Spleen (tissue), 7 donors: ENCODE measurements at regions not wholly inside any gene's neighbourhood (a gene's known extent, or its start where the extent isn't known, plus 50 kb on each side); places are given as distances from the start of the nearest gene placed in this dataset.

Experiments used
- POLR2AphosphoS5 ChIP-seq, 3 donors: sonication (generic); formaldehyde crosslinking; IDR thresholded peaks; one replicate each; pipeline ENCODE4 v1.5.1; 2017; ENCODE audit warnings: antibody characterized with exemption in 3 of 3
- TF ChIP-seq, protein P1 (sequence below), 11 experiments: fragments of 200-600 bp in 7 of 11; fragments of 450-650 bp in 4 of 11; sonication (generic) in 4 of 11; IDR thresholded peaks in 8 of 11; conservative IDR thresholded peaks in 3 of 11; 1 replicate in 7 of 11; 2 replicates in 4 of 11; pipeline versions ENCODE4 v1.4.0 to v1.8.0; 2016 to 2021; ENCODE audit warnings: antibody characterized with exemption in 11 of 11, inconsistent platforms in 4 of 11, mild to moderate bottlenecking in 1 of 11
- donor health status: DM: no; HTN: no; CAD: no; lungs with moderate emphysema.
- donor health status: DM: no; HTN: no; CAD: no.
- donor health status: DM: no; HTN: no; CAD: no.

DNA sequence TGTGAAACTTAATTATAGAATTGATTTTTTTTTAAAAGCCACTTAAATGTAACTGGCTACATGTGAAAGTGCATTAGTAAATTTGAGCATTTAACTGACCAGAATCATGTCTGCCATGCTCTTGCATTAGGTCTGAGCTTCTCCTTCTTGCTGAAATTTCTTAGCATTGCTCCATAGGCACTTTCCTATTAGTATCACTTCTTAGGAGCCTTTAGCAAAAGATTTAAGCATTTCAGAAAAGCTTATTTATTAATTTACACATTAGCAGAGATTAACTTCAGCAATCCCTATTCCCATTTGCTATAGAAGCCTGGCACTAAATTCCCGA lies 211.0 kb downstream of the SNX18 start:
- TF ChIP-seq, protein P1, sequence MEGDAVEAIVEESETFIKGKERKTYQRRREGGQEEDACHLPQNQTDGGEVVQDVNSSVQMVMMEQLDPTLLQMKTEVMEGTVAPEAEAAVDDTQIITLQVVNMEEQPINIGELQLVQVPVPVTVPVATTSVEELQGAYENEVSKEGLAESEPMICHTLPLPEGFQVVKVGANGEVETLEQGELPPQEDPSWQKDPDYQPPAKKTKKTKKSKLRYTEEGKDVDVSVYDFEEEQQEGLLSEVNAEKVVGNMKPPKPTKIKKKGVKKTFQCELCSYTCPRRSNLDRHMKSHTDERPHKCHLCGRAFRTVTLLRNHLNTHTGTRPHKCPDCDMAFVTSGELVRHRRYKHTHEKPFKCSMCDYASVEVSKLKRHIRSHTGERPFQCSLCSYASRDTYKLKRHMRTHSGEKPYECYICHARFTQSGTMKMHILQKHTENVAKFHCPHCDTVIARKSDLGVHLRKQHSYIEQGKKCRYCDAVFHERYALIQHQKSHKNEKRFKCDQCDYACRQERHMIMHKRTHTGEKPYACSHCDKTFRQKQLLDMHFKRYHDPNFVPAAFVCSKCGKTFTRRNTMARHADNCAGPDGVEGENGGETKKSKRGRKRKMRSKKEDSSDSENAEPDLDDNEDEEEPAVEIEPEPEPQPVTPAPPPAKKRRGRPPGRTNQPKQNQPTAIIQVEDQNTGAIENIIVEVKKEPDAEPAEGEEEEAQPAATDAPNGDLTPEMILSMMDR (IDR thresholded peaks at IDR 0.05 in 8 of 11, conservative IDR thresholded peaks at IDR 0.05 in 3 of 11) = no peak
- no peak for TF ChIP-seq POLR2AphosphoS5 (IDR thresholded peaks at IDR 0.05)
